Ovary (tissue), 7 donors: ENCODE measurements at regions not wholly inside any gene's neighbourhood (a gene's known extent, or its start where the extent isn't known, plus 50 kb on each side); places are given as distances from the start of the nearest gene placed in this dataset.
A peak's percentile ranks its signal among the peaks of the same experiment; 100 is the strongest.
"Not testable (repeated sequence)": the region's sequence is repeated elsewhere in the genome, so short reads cannot be mapped to it uniquely, and the experiment has no call there.

Experiments
- DNase-seq, 5 donors: peaks; one replicate each; pipeline ENCODE4 v3.0.0-alpha.2; 2019 to 2020
- H3K27ac ChIP-seq, 2 donors: fragments of 200-600 bp; one replicate each; pipeline versions ENCODE4 v1.5.1 to v1.8.0; 2019 to 2022
- H3K27me3 ChIP-seq: fragments of 200-600 bp; one replicate; pipeline ENCODE4 v1.8.0; 2022
- H3K36me3 ChIP-seq: fragments of 200-600 bp; sonication (generic); one replicate; pipeline ENCODE4 v1.5.1; 2019
- H3K4me1 ChIP-seq: one replicate; pipeline ENCODE4 v1.8.1; 2013; ENCODE audit warnings: mild to moderate bottlenecking, moderate library complexity; ENCODE audit not compliant: insufficient read depth
- H3K4me3 ChIP-seq: fragments of 200-600 bp; sonication (generic); one replicate; pipeline ENCODE4 v1.5.1; 2017
- H3K9me3 ChIP-seq, 2 donors: fragments of 200-600 bp in 1 of 2; sonication (generic) in 1 of 2; one replicate each; pipeline versions ENCODE4 v1.5.1 to v1.8.1; 2013 to 2019; ENCODE audit warnings: mild to moderate bottlenecking in 1 of 2, moderate library complexity in 1 of 2
- CTCF ChIP-seq, 3 donors: fragments of 450-650 bp in 2 of 3; fragments of 200-600 bp in 1 of 3; IDR thresholded peaks; one replicate each; pipeline versions ENCODE4 v1.5.1 to v1.8.0; 2016 to 2022; ENCODE audit warnings: antibody characterized with exemption in 3 of 3, mild to moderate bottlenecking in 1 of 3
- EP300 ChIP-seq: sonication (generic); formaldehyde crosslinking; IDR thresholded peaks from one replicate; pipeline ENCODE4 v1.6.1; 2017; ENCODE audit warnings: antibody characterized with exemption
- POLR2A ChIP-seq: fragments of 450-650 bp; IDR thresholded peaks from one replicate; pipeline ENCODE4 v1.6.1; 2017; ENCODE audit warnings: antibody characterized with exemption, mild to moderate bottlenecking, moderate library complexity
- WGBS, 3 donors: extraction: QIAGEN DNeasy Blood & Tissue Kit in 1 of 3; methylation state at CpG; one replicate each; pipeline versions ENCODE4 v1.1.5 to v1.1.7; 2013 to 2017; 5-methylcytosine and 5-hydroxymethylcytosine counted together
- intact Hi-C, 4 donors: fragments of 100-400 bp; cut with DNase I; formaldehyde crosslinking; loops; one replicate each; pipeline versions ENCODE4 v1.11.0 to v1.15.1; 2022 to 2023
- donor health status: DM: no; HTN: no; CAD: no; lungs with moderate emphysema.
- donor health status: DM: no; HTN: no; CAD: no.
- donor health status: Bipolar disorder and iron deficiency.
- donor health status: DM: no; HTN: no; CAD: no.
- donor health status: DM: yes; HTN: yes; CAD: no.

GRCh38 chr4:53702334-53703266, 111.3 kb upstream of the LNX1 start:
- 8 to 10% (median 10%) methylated on average over 24 of the region's 24 CpGs for WGBS, 3 donors
- H3K4me3 ChIP-seq: no peak overlapping the region
- H3K36me3 ChIP-seq: no peaks in the 10 kb centered on the region

GRCh38 chr4:53701260-53701659, 110.0 kb upstream of the LNX1 start:
- not testable (repeated sequence) for H3K27ac ChIP-seq, H3K27me3 ChIP-seq, DNase-seq, H3K36me3 ChIP-seq, H3K9me3 ChIP-seq, H3K4me1 ChIP-seq, H3K4me3 ChIP-seq
- intact Hi-C loops: loop anchor here in 2 of 4 donors (10.0 kb wide), 3 partner anchors 206 to 686 kb away; partner anchors contain the start of gene PDGFRA (in 1 of the 2)
- 96 to 97% (median 96%) methylated on average over 6 of the region's 6 CpGs for WGBS, 3 donors

More at GRCh38 chr4:53702334-53703266, 111.3 kb upstream of the LNX1 start:
- no peak for TF ChIP-seq EP300
- TF ChIP-seq POLR2A: no peak
- no peak for TF ChIP-seq CTCF (IDR thresholded peaks at IDR 0.05)
- intact Hi-C loops: loop anchor here in 2 of 4 donors (2.0 to 10.0 kb wide), 4 partner anchors 208 to 688 kb away; partner anchors contain the start of gene PDGFRA (in 1 of the 2)
- Histone ChIP-seq H3K9me3 (no peaks in the 10 kb centered on the region), H3K4me1 (peaks cover 8% of the 10 kb centered on the region), H3K27me3 (no peaks in the 10 kb centered on the region), H3K27ac (peak overlapping the region in 1 of 2 donors; percentile 52)
- DNase-seq: peak; percentile 81 to 90 (median 87)

DNA sequence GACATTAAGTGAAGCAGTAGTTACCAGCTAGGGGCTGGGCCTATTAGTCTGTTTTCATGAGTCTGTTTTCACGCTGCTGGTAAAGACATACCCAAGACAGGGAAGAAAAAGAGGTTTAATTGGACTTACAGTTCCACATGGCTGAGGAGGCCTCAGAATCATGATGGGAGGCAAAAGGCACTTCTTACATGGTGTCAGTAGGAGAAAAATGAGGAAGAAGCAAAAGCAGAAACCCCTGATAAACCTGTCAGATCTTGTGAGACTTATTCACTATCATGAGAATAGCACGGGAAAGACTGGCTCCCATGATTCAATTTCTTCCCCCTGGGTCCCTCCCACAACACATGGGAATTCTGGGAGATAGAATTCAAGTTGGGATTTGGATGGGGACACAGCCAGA, 108.0 kb upstream of the LNX1 start:
- DNase-seq, H3K27me3 ChIP-seq, H3K36me3 ChIP-seq, intact Hi-C loops, H3K9me3 ChIP-seq, H3K4me1 ChIP-seq, H3K27ac ChIP-seq, H3K4me3 ChIP-seq: not testable (repeated sequence)
- 86 to 89% (median 87%) methylated on average over 2 of the region's 2 CpGs for WGBS, 3 donors

GRCh38 chr4:53697016-53697685, 105.9 kb upstream of the LNX1 start:
- no peaks in the 10 kb centered on the region for H3K27me3 ChIP-seq
- no peak for DNase-seq
- H3K36me3 ChIP-seq: no peaks in the 10 kb centered on the region
- no peaks in the 10 kb centered on the region for H3K9me3 ChIP-seq
- no peak overlapping the region for H3K27ac ChIP-seq
- intact Hi-C loops: no loop called here
- no peaks in the 10 kb centered on the region for H3K4me1 ChIP-seq
- TF ChIP-seq POLR2A (no peak), EP300 (no peak), CTCF (IDR thresholded peaks at IDR 0.05) (no peak)
- no peak overlapping the region for H3K4me3 ChIP-seq

DNA sequence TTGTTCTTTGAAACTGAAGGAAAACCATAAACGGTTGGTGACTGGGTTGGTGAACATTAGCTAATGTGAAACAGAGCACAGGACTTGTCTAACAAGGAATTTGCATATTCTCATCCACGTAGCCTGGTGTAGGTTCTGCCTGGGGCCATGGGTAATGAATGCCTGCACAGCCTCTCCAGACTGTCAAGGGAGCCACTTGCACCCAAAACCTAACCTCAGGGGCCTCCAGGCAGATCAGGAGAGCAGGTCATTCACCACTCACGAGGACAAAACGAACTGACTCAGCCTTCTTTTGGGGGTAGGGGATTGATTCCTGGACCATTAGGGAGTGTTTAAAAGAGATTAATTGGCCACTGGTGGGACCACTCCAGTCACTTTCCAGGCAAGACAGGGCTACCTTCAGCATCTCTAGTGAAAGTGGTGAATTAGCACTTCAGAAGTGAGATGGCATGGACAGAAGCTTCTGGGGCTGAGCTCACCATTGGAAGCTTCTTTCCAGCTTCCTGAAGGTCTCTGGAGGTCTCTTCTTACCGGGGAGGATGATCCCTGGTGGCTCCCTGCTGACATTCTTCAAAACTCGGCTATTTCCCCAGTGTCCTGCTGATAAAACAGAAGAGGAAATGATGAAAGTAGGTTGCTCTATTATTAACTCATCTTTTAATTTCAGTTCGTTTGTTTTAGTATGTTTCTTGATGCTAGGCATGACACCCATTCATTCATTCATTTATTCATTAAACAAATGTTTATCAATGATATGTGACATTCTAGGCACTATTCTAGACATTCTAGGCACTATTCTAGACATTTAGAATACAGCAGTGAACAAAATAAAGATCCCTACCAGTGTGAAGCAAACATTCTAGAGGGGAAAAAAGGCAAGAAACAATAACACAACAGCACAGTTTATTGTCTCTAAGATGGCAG, 104.5 kb upstream of the LNX1 start:
- Histone ChIP-seq H3K9me3 (no peaks in the 10 kb centered on the region), H3K4me1 (no peaks in the 10 kb centered on the region), H3K36me3 (no peaks in the 10 kb centered on the region), H3K27ac (no peak overlapping the region), H3K4me3 (no peak overlapping the region), H3K27me3 (no peaks in the 10 kb centered on the region)
- 59 to 69% (median 64%) methylated on average over 7 of the region's 7 CpGs for WGBS, 3 donors
- intact Hi-C loops: no loop called here
- TF ChIP-seq EP300 (no peak), CTCF (IDR thresholded peaks at IDR 0.05) (no peak), POLR2A (no peak)
- no peak for DNase-seq
